ENCODE measurements at regions not wholly inside any gene's neighbourhood (a gene's known extent, or its start where the extent isn't known, plus 50 kb on each side); places are given as distances from the start of the nearest gene placed in this dataset.

DNA sequence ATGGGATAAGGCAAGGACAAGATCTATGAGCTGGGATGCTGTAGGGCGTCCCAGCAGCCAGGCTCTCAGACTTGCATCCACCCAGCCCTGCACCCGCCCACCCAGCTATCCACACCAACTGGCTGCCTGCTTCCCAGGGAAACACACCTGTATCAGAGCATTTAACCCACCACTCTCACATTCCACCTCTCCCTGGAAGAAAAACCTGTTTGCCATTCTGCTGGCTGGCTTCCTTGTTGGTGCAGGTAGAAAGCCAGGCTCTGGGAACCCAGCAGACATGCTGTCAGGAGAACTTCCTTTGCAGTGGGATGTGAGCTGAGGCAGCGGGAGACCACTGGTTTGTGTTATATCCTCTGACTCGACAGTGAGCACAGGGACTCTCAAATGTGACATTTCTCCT is 67.0 kb downstream of the FAM241B start:
- H3K9me3 ChIP-seq: no peaks in the 10 kb centered on the region
- no peak overlapping the region for H3K27ac ChIP-seq
- no peak overlapping the region for H3K4me3 ChIP-seq
- intact Hi-C loops (cut with DNase I): no loop called here
- H3K36me3 ChIP-seq: no peaks in the 10 kb centered on the region
- no peak overlapping the region for H3K9ac ChIP-seq (ENCODE audit: low read depth in 2 of 2, low read length in 2 of 2)
- no peaks in the 10 kb centered on the region for H3K27me3 ChIP-seq
- no peak for DNase-seq
- TF ChIP-seq, protein P1, sequence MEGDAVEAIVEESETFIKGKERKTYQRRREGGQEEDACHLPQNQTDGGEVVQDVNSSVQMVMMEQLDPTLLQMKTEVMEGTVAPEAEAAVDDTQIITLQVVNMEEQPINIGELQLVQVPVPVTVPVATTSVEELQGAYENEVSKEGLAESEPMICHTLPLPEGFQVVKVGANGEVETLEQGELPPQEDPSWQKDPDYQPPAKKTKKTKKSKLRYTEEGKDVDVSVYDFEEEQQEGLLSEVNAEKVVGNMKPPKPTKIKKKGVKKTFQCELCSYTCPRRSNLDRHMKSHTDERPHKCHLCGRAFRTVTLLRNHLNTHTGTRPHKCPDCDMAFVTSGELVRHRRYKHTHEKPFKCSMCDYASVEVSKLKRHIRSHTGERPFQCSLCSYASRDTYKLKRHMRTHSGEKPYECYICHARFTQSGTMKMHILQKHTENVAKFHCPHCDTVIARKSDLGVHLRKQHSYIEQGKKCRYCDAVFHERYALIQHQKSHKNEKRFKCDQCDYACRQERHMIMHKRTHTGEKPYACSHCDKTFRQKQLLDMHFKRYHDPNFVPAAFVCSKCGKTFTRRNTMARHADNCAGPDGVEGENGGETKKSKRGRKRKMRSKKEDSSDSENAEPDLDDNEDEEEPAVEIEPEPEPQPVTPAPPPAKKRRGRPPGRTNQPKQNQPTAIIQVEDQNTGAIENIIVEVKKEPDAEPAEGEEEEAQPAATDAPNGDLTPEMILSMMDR (IDR thresholded peaks at IDR 0.05): no peak
- H3K4me1 ChIP-seq: no peaks in the 10 kb centered on the region

DNA sequence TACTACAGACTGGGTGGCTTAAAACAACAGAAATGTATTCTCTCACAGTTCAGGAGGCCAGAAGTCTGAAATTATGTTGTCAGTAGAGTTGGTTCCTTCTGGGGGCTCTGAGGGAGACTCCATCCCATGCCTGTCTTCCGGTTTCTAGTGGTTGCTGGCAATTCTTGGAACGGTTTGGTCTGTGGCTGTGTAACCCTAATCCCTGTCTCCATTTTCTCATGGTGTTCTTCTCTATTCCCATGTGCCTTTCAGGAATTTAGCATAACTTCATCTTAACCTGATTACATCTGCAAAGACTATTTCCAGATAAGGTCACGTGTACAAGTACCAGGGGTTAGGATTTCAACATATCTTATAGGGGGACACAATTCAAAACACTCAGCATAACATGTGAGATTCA is 73.2 kb downstream of the FAM241B start:
- no peaks in the 10 kb centered on the region for H3K36me3 ChIP-seq
- intact Hi-C loops (cut with DNase I): no loop called here
- no peak overlapping the region for H3K9ac ChIP-seq (ENCODE audit: low read depth in 2 of 2, low read length in 2 of 2)
- no peak overlapping the region for H3K4me3 ChIP-seq
- H3K4me1 ChIP-seq: no peaks in the 10 kb centered on the region
- H3K27ac ChIP-seq: no peak overlapping the region
- no peaks in the 10 kb centered on the region for H3K9me3 ChIP-seq
- TF ChIP-seq, protein P1 (IDR thresholded peaks at IDR 0.05): no peak
- DNase-seq: no peak
- H3K27me3 ChIP-seq: no peaks in the 10 kb centered on the region

- no peak overlapping the region for H3K9ac ChIP-seq (ENCODE audit: low read depth in 2 of 2, low read length in 2 of 2)
- no peak for DNase-seq
- H3K36me3 ChIP-seq: no peaks in the 10 kb centered on the region
- H3K27ac ChIP-seq: no peak overlapping the region
- no peaks in the 10 kb centered on the region for H3K9me3 ChIP-seq
- H3K4me3 ChIP-seq: no peak overlapping the region
- no peaks in the 10 kb centered on the region for H3K27me3 ChIP-seq
- no peaks in the 10 kb centered on the region for H3K4me1 ChIP-seq
- intact Hi-C loops (cut with DNase I): no loop called here
- TF ChIP-seq, protein P1 (IDR thresholded peaks at IDR 0.05): no peak
Measured at GRCh38 chr10:69703766-69704630, 74.0 kb downstream of the FAM241B start.

- H3K9me3 ChIP-seq: no peaks in the 10 kb centered on the region
- TF ChIP-seq, protein P1 (IDR thresholded peaks at IDR 0.05): no peak
- intact Hi-C loops (cut with DNase I): no loop called here
- no peaks in the 10 kb centered on the region for H3K36me3 ChIP-seq
- H3K27ac ChIP-seq: no peak overlapping the region
- H3K4me3 ChIP-seq: no peak overlapping the region
- H3K9ac ChIP-seq (ENCODE audit: low read depth in 2 of 2, low read length in 2 of 2): no peak overlapping the region
- no peaks in the 10 kb centered on the region for H3K4me1 ChIP-seq
- DNase-seq: no peak
- H3K27me3 ChIP-seq: no peaks in the 10 kb centered on the region
Measured at GRCh38 chr10:69709366-69709941, 79.4 kb downstream of the FAM241B start.

- H3K36me3 ChIP-seq: no peaks in the 10 kb centered on the region
- H3K4me3 ChIP-seq: no peak overlapping the region
- no peaks in the 10 kb centered on the region for H3K27me3 ChIP-seq
- H3K4me1 ChIP-seq: no peaks in the 10 kb centered on the region
- H3K9me3 ChIP-seq: no peaks in the 10 kb centered on the region
- TF ChIP-seq, protein P1 (IDR thresholded peaks at IDR 0.05): no peak
- H3K27ac ChIP-seq: no peak overlapping the region
- DNase-seq: no peak
- H3K9ac ChIP-seq (ENCODE audit: low read depth in 2 of 2, low read length in 2 of 2): no peak overlapping the region
- intact Hi-C loops (cut with DNase I): no loop called here
Measured at GRCh38 chr10:69710008-69710888, 80.2 kb downstream of the FAM241B start.

All from colonic mucosa (tissue), 4 donors.